ENCODE measurements at regions not wholly inside any gene's neighbourhood (a gene's known extent, or its start where the extent isn't known, plus 50 kb on each side); places are given as distances from the start of the nearest gene placed in this dataset.

DNA sequence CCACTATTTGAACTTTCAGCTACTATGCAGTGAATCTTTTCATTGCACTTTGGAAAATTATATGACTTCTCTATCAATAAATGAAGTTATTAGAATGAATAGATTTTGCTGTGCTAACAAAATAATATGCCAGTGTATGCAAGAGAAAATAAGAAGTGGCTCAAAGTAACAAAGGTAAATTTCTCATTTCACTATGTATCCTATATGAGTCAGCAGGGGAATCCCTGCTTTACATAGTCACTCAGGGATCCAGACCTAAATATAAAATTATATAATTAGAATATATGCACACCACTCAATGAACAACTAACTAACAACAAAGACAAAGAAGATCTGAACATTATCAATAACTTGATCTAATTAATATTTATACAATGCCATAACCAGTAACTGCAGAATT, 390.8 kb upstream of the IRAK1BP1 start:
- TF ChIP-seq, protein P1, sequence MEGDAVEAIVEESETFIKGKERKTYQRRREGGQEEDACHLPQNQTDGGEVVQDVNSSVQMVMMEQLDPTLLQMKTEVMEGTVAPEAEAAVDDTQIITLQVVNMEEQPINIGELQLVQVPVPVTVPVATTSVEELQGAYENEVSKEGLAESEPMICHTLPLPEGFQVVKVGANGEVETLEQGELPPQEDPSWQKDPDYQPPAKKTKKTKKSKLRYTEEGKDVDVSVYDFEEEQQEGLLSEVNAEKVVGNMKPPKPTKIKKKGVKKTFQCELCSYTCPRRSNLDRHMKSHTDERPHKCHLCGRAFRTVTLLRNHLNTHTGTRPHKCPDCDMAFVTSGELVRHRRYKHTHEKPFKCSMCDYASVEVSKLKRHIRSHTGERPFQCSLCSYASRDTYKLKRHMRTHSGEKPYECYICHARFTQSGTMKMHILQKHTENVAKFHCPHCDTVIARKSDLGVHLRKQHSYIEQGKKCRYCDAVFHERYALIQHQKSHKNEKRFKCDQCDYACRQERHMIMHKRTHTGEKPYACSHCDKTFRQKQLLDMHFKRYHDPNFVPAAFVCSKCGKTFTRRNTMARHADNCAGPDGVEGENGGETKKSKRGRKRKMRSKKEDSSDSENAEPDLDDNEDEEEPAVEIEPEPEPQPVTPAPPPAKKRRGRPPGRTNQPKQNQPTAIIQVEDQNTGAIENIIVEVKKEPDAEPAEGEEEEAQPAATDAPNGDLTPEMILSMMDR (IDR thresholded peaks at IDR 0.05): no peak
- TF ChIP-seq POLR2A (IDR thresholded peaks at IDR 0.05): no peak
- no peak for TF ChIP-seq POLR2AphosphoS5 (IDR thresholded peaks at IDR 0.05; ENCODE audit: insufficient read depth in 1 of 2, low read depth in 1 of 2)
